NB4 (cell line): ENCODE measurements at regions not wholly inside any gene's neighbourhood (a gene's known extent, or its start where the extent isn't known, plus 50 kb on each side); places are given as distances from the start of the nearest gene placed in this dataset.

Source experiments
- MAX ChIP-seq: IDR thresholded peaks from 2 replicates; pipeline ENCODE4 v1.6.1; 2011; ENCODE audit warnings: low read depth, low read length
- MYC ChIP-seq: IDR thresholded peaks from 2 replicates; pipeline ENCODE4 v1.6.1; 2011; ENCODE audit warnings: low read depth, low read length
- POLR2A ChIP-seq: IDR thresholded peaks from 2 replicates; pipeline ENCODE4 v1.6.1; 2011; ENCODE audit warnings: mild to moderate bottlenecking; ENCODE audit not compliant: insufficient read length; ENCODE audit errors: extremely low read depth
- TF ChIP-seq, protein P1 (sequence below): IDR thresholded peaks from one replicate; pipeline ENCODE4 v1.5.1; 2012; ENCODE audit warnings: low read depth, low read length

DNA sequence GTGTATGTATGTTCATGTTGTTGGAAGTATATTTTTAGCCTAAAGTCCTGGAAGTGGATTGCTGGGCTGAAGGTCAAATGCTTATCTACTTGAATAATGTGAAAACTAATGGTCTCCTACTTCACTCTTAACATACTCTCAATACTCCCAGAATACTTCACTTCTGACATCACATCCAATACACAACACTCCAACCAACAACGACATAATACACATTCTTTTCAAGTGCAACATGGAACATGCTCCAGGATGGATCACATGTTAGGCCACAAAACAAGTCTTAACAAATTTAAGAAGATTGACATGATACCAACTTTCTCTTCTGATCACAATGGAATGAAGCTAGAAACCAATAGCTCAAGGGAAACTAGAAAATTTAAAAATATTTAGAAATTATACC lies 126.9 kb upstream of the ADCY1 start:
- TF ChIP-seq, protein P1, sequence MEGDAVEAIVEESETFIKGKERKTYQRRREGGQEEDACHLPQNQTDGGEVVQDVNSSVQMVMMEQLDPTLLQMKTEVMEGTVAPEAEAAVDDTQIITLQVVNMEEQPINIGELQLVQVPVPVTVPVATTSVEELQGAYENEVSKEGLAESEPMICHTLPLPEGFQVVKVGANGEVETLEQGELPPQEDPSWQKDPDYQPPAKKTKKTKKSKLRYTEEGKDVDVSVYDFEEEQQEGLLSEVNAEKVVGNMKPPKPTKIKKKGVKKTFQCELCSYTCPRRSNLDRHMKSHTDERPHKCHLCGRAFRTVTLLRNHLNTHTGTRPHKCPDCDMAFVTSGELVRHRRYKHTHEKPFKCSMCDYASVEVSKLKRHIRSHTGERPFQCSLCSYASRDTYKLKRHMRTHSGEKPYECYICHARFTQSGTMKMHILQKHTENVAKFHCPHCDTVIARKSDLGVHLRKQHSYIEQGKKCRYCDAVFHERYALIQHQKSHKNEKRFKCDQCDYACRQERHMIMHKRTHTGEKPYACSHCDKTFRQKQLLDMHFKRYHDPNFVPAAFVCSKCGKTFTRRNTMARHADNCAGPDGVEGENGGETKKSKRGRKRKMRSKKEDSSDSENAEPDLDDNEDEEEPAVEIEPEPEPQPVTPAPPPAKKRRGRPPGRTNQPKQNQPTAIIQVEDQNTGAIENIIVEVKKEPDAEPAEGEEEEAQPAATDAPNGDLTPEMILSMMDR, result no peak
- no peak for TF ChIP-seq POLR2A
- TF ChIP-seq MYC, result no peak
- no peak for TF ChIP-seq MAX
